ENCODE measurements at regions not wholly inside any gene's neighbourhood (a gene's known extent, or its start where the extent isn't known, plus 50 kb on each side); places are given as distances from the start of the nearest gene placed in this dataset.

DNA sequence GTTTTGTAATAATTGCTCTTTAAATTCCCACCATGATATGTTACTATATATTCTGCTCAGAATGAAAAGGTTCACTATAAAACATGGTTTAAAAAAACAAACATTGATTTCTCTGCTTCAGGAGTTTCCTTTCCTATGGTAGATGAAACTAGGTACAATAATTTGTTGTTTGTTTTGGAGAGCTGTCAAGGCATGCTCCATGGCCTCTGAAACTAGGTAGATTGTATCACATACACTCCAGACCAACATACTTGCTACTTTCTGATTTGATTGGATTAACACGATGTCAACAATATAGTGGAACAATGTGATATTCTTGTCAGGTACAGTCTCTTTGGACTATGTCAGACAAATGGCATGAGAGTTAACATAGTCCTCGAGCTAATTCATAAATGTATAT lies 452.7 kb upstream of the CDH9 start:
- Histone ChIP-seq H3K27me3 (ENCODE audit: insufficient read depth) (no peaks in the 10 kb centered on the region), H3K9me3 (no peaks in the 10 kb centered on the region), H3K36me3 (replicated peaks in 1 of 2; ENCODE audit: control insufficient read depth in 1 of 2, insufficient read depth in 2 of 2, low read length in 1 of 2) (no peaks in the 10 kb centered on the region), H3K4me1 (ENCODE audit: control insufficient read depth in 1 of 2, insufficient read depth in 2 of 2, low read depth in 1 of 2, low read length in 1 of 2) (no peaks in the 10 kb centered on the region; a peak in 1 of 4 replicates), H4K20me1 (ENCODE audit: insufficient read depth) (no peaks in the 10 kb centered on the region), H3K9me2 (no peaks in the 10 kb centered on the region), H3K4me3 (ENCODE audit: low read depth in 2 of 2, low read length in 1 of 2) (no peak overlapping the region), H3K27ac (ENCODE audit: low read depth in 2 of 2, low read length in 1 of 2) (no peak overlapping the region), H2AFZ (ENCODE audit: low read depth) (no peak overlapping the region), H3K9ac (no peak overlapping the region), H3K4me2 (no peak overlapping the region), H3K79me2 (ENCODE audit: insufficient read depth) (no peaks in the 10 kb centered on the region), H3F3A (replicated peaks; ENCODE audit: insufficient read depth) (no peaks in the 10 kb centered on the region)
- TF ChIP-seq, protein P1, sequence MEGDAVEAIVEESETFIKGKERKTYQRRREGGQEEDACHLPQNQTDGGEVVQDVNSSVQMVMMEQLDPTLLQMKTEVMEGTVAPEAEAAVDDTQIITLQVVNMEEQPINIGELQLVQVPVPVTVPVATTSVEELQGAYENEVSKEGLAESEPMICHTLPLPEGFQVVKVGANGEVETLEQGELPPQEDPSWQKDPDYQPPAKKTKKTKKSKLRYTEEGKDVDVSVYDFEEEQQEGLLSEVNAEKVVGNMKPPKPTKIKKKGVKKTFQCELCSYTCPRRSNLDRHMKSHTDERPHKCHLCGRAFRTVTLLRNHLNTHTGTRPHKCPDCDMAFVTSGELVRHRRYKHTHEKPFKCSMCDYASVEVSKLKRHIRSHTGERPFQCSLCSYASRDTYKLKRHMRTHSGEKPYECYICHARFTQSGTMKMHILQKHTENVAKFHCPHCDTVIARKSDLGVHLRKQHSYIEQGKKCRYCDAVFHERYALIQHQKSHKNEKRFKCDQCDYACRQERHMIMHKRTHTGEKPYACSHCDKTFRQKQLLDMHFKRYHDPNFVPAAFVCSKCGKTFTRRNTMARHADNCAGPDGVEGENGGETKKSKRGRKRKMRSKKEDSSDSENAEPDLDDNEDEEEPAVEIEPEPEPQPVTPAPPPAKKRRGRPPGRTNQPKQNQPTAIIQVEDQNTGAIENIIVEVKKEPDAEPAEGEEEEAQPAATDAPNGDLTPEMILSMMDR (IDR thresholded peaks at IDR 0.05): no peak
- TF ChIP-seq FOXM1 (IDR thresholded peaks at IDR 0.05; ENCODE audit: low read depth): no peak
- TF ChIP-seq SMC3 (IDR thresholded peaks at IDR 0.05; ENCODE audit: low read depth, low read length): no peak
- TF ChIP-seq, protein P2, sequence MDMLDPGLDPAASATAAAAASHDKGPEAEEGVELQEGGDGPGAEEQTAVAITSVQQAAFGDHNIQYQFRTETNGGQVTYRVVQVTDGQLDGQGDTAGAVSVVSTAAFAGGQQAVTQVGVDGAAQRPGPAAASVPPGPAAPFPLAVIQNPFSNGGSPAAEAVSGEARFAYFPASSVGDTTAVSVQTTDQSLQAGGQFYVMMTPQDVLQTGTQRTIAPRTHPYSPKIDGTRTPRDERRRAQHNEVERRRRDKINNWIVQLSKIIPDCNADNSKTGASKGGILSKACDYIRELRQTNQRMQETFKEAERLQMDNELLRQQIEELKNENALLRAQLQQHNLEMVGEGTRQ (IDR thresholded peaks at IDR 0.05; ENCODE audit: borderline replicate concordance, low read depth, low read length): no peak
- no peak for TF ChIP-seq TEAD4 (IDR thresholded peaks at IDR 0.05; ENCODE audit: borderline replicate concordance, insufficient read depth)
- TF ChIP-seq, protein P3, sequence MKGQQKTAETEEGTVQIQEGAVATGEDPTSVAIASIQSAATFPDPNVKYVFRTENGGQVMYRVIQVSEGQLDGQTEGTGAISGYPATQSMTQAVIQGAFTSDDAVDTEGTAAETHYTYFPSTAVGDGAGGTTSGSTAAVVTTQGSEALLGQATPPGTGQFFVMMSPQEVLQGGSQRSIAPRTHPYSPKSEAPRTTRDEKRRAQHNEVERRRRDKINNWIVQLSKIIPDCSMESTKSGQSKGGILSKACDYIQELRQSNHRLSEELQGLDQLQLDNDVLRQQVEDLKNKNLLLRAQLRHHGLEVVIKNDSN (IDR thresholded peaks at IDR 0.05; ENCODE audit: borderline replicate concordance, low read depth): no peak
- TF ChIP-seq, protein P4, sequence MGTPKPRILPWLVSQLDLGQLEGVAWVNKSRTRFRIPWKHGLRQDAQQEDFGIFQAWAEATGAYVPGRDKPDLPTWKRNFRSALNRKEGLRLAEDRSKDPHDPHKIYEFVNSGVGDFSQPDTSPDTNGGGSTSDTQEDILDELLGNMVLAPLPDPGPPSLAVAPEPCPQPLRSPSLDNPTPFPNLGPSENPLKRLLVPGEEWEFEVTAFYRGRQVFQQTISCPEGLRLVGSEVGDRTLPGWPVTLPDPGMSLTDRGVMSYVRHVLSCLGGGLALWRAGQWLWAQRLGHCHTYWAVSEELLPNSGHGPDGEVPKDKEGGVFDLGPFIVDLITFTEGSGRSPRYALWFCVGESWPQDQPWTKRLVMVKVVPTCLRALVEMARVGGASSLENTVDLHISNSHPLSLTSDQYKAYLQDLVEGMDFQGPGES (IDR thresholded peaks at IDR 0.05; ENCODE audit: low read depth, low read length): no peak
- no peak for TF ChIP-seq FOXJ3 (CRISPR knock-in tag; IDR thresholded peaks at IDR 0.05)
- TF ChIP-seq, protein P5, sequence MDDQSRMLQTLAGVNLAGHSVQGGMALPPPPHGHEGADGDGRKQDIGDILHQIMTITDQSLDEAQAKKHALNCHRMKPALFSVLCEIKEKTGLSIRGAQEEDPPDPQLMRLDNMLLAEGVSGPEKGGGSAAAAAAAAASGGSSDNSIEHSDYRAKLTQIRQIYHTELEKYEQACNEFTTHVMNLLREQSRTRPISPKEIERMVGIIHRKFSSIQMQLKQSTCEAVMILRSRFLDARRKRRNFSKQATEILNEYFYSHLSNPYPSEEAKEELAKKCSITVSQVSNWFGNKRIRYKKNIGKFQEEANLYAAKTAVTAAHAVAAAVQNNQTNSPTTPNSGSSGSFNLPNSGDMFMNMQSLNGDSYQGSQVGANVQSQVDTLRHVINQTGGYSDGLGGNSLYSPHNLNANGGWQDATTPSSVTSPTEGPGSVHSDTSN (IDR thresholded peaks at IDR 0.05): no peak
- TF ChIP-seq MEF2A (IDR thresholded peaks at IDR 0.05; ENCODE audit: borderline replicate concordance, low read depth): no peak
- TF ChIP-seq, protein P6, sequence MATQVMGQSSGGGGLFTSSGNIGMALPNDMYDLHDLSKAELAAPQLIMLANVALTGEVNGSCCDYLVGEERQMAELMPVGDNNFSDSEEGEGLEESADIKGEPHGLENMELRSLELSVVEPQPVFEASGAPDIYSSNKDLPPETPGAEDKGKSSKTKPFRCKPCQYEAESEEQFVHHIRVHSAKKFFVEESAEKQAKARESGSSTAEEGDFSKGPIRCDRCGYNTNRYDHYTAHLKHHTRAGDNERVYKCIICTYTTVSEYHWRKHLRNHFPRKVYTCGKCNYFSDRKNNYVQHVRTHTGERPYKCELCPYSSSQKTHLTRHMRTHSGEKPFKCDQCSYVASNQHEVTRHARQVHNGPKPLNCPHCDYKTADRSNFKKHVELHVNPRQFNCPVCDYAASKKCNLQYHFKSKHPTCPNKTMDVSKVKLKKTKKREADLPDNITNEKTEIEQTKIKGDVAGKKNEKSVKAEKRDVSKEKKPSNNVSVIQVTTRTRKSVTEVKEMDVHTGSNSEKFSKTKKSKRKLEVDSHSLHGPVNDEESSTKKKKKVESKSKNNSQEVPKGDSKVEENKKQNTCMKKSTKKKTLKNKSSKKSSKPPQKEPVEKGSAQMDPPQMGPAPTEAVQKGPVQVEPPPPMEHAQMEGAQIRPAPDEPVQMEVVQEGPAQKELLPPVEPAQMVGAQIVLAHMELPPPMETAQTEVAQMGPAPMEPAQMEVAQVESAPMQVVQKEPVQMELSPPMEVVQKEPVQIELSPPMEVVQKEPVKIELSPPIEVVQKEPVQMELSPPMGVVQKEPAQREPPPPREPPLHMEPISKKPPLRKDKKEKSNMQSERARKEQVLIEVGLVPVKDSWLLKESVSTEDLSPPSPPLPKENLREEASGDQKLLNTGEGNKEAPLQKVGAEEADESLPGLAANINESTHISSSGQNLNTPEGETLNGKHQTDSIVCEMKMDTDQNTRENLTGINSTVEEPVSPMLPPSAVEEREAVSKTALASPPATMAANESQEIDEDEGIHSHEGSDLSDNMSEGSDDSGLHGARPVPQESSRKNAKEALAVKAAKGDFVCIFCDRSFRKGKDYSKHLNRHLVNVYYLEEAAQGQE (IDR thresholded peaks at IDR 0.05; ENCODE audit: low read depth, low read length): no peak
- TF ChIP-seq RXRA (IDR thresholded peaks at IDR 0.05; ENCODE audit: borderline replicate concordance, low read depth): no peak
- TF ChIP-seq NFIC (IDR thresholded peaks at IDR 0.05; ENCODE audit: borderline replicate concordance): no peak
- no peak for TF ChIP-seq RFX5 (IDR thresholded peaks at IDR 0.05; ENCODE audit: low read length)
- no peak for TF ChIP-seq CHD2 (IDR thresholded peaks at IDR 0.05; ENCODE audit: low read length, partially characterized antibody)
- TF ChIP-seq GATA2 (CRISPR knock-in tag; IDR thresholded peaks at IDR 0.05): no peak
- TF ChIP-seq NRF1 (IDR thresholded peaks at IDR 0.05; ENCODE audit: low read depth, low read length): no peak
- CTCF ChIA-PET: no interaction called here
- POLR2A ChIA-PET: no interaction called here
- no peak for DNase-seq
- 5% methylated on average over 2 of the region's 2 CpGs for WGBS (ENCODE audit: low lambda C conversion rate)

All from SK-N-SH (cell line).